Upper lobe of left lung (tissue), 6 donors: ENCODE measurements at regions not wholly inside any gene's neighbourhood (a gene's known extent, or its start where the extent isn't known, plus 50 kb on each side); places are given as distances from the start of the nearest gene placed in this dataset.

Experiments used
- ATAC-seq, 2 donors: fragments of 200-7000 bp; cut with Tn5 transposase; one replicate each; pipeline ENCODE4 v1.9.1; 2022; ENCODE audit warnings: mild to moderate bottlenecking in 2 of 2, moderate library complexity in 2 of 2; ENCODE audit not compliant: low FRiP score in 2 of 2
- DNase-seq, 2 donors: peaks; one replicate each; pipeline ENCODE4 v3.0.0-alpha.2; 2019 to 2020
- H3K27ac ChIP-seq, 4 donors: fragments of 200-600 bp; sonication (generic); one replicate each; pipeline ENCODE4 v1.5.1; 2016 to 2019
- H3K27me3 ChIP-seq, 4 donors: fragments of 200-600 bp; sonication (generic); one replicate each; pipeline ENCODE4 v1.5.1; 2017 to 2019
- H3K36me3 ChIP-seq, 4 donors: fragments of 200-600 bp; sonication (generic); one replicate each; pipeline ENCODE4 v1.5.1; 2016 to 2019
- H3K4me1 ChIP-seq, 4 donors: fragments of 200-600 bp; sonication (generic); one replicate each; pipeline ENCODE4 v1.5.1; 2018 to 2019
- H3K4me3 ChIP-seq, 4 donors: fragments of 200-600 bp; sonication (generic); one replicate each; pipeline ENCODE4 v1.5.1; 2017 to 2019; ENCODE audit warnings: mild to moderate bottlenecking in 2 of 4, moderate library complexity in 1 of 4
- H3K9me3 ChIP-seq, 4 donors: fragments of 200-600 bp; sonication (generic); one replicate each; pipeline ENCODE4 v1.5.1; 2018 to 2019
- EP300 ChIP-seq, 4 donors: sonication (generic); formaldehyde crosslinking; IDR thresholded peaks; one replicate each; pipeline ENCODE4 v1.5.1; 2017; ENCODE audit warnings: antibody characterized with exemption in 4 of 4, control low read depth in 2 of 4
- POLR2A ChIP-seq, 4 donors: fragments of 450-650 bp; IDR thresholded peaks; one replicate each; pipeline ENCODE4 v1.5.1; 2016 to 2017; ENCODE audit warnings: antibody characterized with exemption in 4 of 4, mild to moderate bottlenecking in 2 of 4
- POLR2AphosphoS5 ChIP-seq, 2 donors: sonication (generic); formaldehyde crosslinking; IDR thresholded peaks; one replicate each; pipeline ENCODE4 v1.5.1; 2017; ENCODE audit warnings: antibody characterized with exemption in 2 of 2
- WGBS, 2 donors: methylation state at CpG; one replicate each; pipeline ENCODE4 v1.1.5; 2017 to 2018; 5-methylcytosine and 5-hydroxymethylcytosine counted together
- TF ChIP-seq, protein P1 (sequence below), 6 experiments: fragments of 450-650 bp in 4 of 6; fragments of 200-600 bp in 2 of 6; sonication (generic) in 2 of 6; IDR thresholded peaks; one replicate each; pipeline ENCODE4 v1.5.1; 2016 to 2019; ENCODE audit warnings: antibody characterized with exemption in 6 of 6
- donor health status: DM: no; HTN: no; CAD: no; lungs with moderate emphysema.
- donor health status: DM: no; HTN: yes; CAD: no; lungs with severe emphysema.

DNA sequence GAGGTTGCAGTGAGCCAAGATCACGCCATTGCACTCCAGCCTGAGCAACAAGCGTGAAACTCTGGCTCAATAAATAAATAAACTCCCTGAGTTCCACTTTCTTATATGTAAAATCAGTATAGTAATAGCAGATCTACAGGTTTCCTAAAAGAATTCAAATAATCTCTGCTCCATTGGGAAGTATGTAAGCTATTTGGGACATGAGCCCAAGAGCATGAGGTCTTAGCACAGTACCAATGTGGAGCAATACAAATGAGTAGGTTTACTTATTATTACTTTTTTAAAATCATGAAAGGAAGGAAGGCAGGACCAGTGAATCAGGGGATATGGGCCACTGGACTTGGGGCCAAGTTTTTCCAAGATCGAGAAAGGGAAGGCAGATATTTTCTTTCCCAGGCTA lies 216.9 kb upstream of the DIO2 start:
- Histone ChIP-seq H3K27ac (no peak overlapping the region), H3K4me1 (no peaks in the 10 kb centered on the region), H3K4me3 (no peak overlapping the region), H3K9me3 (no peaks in the 10 kb centered on the region), H3K27me3 (no peaks in the 10 kb centered on the region), H3K36me3 (no peaks in the 10 kb centered on the region)
- no peak for ATAC-seq
- no peak for TF ChIP-seq POLR2AphosphoS5 (IDR thresholded peaks at IDR 0.05)
- no peak for TF ChIP-seq POLR2A (IDR thresholded peaks at IDR 0.05)
- no peak for TF ChIP-seq EP300 (IDR thresholded peaks at IDR 0.05)
- TF ChIP-seq, protein P1, sequence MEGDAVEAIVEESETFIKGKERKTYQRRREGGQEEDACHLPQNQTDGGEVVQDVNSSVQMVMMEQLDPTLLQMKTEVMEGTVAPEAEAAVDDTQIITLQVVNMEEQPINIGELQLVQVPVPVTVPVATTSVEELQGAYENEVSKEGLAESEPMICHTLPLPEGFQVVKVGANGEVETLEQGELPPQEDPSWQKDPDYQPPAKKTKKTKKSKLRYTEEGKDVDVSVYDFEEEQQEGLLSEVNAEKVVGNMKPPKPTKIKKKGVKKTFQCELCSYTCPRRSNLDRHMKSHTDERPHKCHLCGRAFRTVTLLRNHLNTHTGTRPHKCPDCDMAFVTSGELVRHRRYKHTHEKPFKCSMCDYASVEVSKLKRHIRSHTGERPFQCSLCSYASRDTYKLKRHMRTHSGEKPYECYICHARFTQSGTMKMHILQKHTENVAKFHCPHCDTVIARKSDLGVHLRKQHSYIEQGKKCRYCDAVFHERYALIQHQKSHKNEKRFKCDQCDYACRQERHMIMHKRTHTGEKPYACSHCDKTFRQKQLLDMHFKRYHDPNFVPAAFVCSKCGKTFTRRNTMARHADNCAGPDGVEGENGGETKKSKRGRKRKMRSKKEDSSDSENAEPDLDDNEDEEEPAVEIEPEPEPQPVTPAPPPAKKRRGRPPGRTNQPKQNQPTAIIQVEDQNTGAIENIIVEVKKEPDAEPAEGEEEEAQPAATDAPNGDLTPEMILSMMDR (IDR thresholded peaks at IDR 0.05): no peak
- no peak for DNase-seq
- WGBS, 2 donors: 81 to 93% methylated on average over 3 of the region's 3 CpGs

DNA sequence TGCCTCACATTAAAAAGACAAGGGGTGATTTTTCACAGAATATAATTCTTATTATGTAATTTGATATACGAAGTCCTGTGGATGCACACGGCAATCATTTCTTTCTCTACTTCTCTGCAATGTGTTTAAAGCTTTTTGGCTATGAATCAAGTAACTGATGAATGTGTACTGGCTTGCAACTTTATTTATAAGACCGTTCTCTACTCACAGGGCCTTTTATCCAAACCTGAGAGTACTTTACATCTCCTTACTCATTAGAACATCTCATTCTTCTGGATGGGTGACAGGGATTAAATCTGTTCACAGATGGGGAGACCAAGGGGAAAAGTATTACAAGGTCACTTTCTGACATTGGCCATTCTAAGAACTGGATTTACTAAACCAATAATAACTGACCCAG lies 215.8 kb upstream of the DIO2 start:
- no peak for TF ChIP-seq EP300 (IDR thresholded peaks at IDR 0.05)
- TF ChIP-seq POLR2AphosphoS5 (IDR thresholded peaks at IDR 0.05): no peak
- TF ChIP-seq POLR2A (IDR thresholded peaks at IDR 0.05): no peak
- TF ChIP-seq, protein P1 (IDR thresholded peaks at IDR 0.05): no peak
- no peak for ATAC-seq
- no peaks in the 10 kb centered on the region for H3K9me3 ChIP-seq
- no peak overlapping the region for H3K27ac ChIP-seq
- H3K27me3 ChIP-seq: no peaks in the 10 kb centered on the region
- H3K4me1 ChIP-seq: no peaks in the 10 kb centered on the region
- 63 to 70% methylated on average over 3 of the region's 3 CpGs for WGBS, 2 donors
- DNase-seq: no peak
- no peak overlapping the region for H3K4me3 ChIP-seq
- no peaks in the 10 kb centered on the region for H3K36me3 ChIP-seq

DNA sequence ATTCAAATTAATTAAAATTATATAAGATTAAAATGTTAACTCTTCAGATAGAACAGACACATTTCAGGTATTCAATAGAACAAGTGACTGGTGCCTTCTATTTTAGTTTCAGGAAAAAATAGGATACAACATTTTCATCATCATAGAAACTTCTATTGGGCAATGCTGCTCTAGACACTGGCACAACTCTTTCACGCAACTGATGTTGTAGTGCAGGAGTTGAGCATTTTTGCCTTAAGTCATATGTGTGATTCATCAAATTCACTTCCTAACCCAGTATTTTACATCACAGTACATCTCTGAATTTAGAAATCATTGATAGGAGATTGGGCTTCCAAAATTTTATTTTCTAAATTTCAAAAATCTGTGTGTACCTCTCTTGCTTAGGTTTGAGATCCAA lies 215.4 kb upstream of the DIO2 start:
- H3K4me1 ChIP-seq: no peaks in the 10 kb centered on the region
- ATAC-seq: peak in 1 of 2 donors; percentile 20
- no peaks in the 10 kb centered on the region for H3K27me3 ChIP-seq
- no peaks in the 10 kb centered on the region for H3K9me3 ChIP-seq
- DNase-seq: no peak
- no peak overlapping the region for H3K4me3 ChIP-seq
- no peak for TF ChIP-seq POLR2AphosphoS5 (IDR thresholded peaks at IDR 0.05)
- TF ChIP-seq, protein P1 (IDR thresholded peaks at IDR 0.05): no peak
- TF ChIP-seq POLR2A (IDR thresholded peaks at IDR 0.05): no peak
- no peak for TF ChIP-seq EP300 (IDR thresholded peaks at IDR 0.05)
- 95 to 96% methylated on average over 1 of the region's 1 CpG for WGBS, 2 donors
- no peaks in the 10 kb centered on the region for H3K36me3 ChIP-seq
- H3K27ac ChIP-seq: no peak overlapping the region

DNA sequence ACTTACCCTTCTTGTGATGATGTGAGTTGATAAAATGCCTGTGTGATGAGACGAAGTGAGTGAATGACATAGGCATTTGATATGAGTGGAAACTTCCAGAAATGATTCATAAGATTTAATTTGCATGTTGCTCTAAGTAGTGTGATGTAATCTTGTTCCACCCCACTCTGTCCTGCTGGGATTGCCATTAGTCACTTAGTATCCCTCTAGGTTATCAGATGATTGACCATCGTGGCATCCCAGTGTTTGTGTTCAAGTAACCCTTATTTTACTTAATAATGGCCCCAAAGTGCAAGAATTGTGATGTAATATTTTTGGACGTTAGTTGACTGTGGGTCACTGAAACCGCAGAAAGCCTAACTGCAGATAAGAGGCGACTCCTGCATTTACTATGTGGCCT lies 214.4 kb upstream of the DIO2 start:
- Histone ChIP-seq H3K4me1 (no peaks in the 10 kb centered on the region), H3K27ac (no peak overlapping the region), H3K36me3 (no peaks in the 10 kb centered on the region), H3K4me3 (no peak overlapping the region), H3K9me3 (no peaks in the 10 kb centered on the region), H3K27me3 (no peaks in the 10 kb centered on the region)
- peak in 1 of 2 donors; percentile 94 for ATAC-seq
- 72 to 76% methylated on average over 5 of the region's 5 CpGs for WGBS, 2 donors
- no peak for TF ChIP-seq EP300 (IDR thresholded peaks at IDR 0.05)
- TF ChIP-seq POLR2AphosphoS5 (IDR thresholded peaks at IDR 0.05): no peak
- TF ChIP-seq POLR2A (IDR thresholded peaks at IDR 0.05): no peak
- TF ChIP-seq, protein P1 (IDR thresholded peaks at IDR 0.05): no peak
- DNase-seq: no peak

DNA sequence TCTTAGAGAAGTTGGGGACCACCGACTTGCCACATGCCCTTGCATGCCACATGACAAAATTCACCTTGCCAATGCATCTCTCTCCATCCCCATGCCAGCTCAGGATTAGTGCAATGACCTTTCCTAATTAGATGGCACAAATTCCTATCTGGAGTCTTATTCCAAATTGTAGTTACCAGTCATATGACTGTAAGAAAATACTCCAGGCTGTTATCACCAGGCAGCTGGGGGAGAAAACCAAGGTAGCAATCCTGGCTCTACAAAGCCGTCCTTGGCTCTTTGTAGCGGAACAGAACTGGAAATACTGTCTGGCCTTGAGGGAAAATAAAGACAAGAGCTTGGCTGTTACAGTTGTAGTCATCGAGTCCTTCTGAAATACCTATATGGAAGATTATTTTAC lies 208.5 kb upstream of the DIO2 start:
- TF ChIP-seq POLR2A (IDR thresholded peaks at IDR 0.05) (no peak), POLR2AphosphoS5 (IDR thresholded peaks at IDR 0.05) (no peak), EP300 (IDR thresholded peaks at IDR 0.05) (no peak)
- TF ChIP-seq, protein P1 (IDR thresholded peaks at IDR 0.05): no peak
- H3K36me3 ChIP-seq: no peaks in the 10 kb centered on the region
- ATAC-seq: no peak
- H3K4me1 ChIP-seq: no peaks in the 10 kb centered on the region
- H3K9me3 ChIP-seq: no peaks in the 10 kb centered on the region
- no peak overlapping the region for H3K4me3 ChIP-seq
- no peak for DNase-seq
- no peak overlapping the region for H3K27ac ChIP-seq
- no peaks in the 10 kb centered on the region for H3K27me3 ChIP-seq
- WGBS, 2 donors: 88 to 92% methylated on average over 4 of the region's 4 CpGs
